GM12872 (cell line): ENCODE measurements at regions not wholly inside any gene's neighbourhood (a gene's known extent, or its start where the extent isn't known, plus 50 kb on each side); places are given as distances from the start of the nearest gene placed in this dataset.

Experiments used
- TF ChIP-seq, protein P1 (sequence below): IDR thresholded peaks from 3 replicates; pipeline ENCODE4 v1.5.1; 2011; ENCODE audit warnings: low read depth, mild to moderate bottlenecking, low read length, moderate library complexity; ENCODE audit not compliant: insufficient read depth

DNA sequence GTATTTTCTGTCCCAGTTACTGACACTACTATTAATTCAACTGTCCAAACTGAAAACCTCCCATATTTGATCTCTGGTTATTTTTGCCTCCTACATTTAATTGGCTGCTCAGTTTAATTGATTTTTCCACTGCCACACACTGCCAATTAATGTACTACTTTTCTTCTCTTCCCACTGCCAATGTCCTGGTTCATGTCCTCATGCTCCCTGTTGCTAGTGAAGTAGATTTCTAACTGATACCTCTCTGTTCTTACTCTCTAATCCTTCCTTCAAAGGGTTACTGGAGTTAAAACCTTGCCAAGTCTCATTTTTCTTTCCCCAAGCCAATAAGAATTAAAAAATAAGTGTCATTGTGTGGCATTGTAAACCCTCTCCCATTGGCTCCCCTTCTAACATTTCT is 440.6 kb upstream of the JAG1 start:
- TF ChIP-seq, protein P1, sequence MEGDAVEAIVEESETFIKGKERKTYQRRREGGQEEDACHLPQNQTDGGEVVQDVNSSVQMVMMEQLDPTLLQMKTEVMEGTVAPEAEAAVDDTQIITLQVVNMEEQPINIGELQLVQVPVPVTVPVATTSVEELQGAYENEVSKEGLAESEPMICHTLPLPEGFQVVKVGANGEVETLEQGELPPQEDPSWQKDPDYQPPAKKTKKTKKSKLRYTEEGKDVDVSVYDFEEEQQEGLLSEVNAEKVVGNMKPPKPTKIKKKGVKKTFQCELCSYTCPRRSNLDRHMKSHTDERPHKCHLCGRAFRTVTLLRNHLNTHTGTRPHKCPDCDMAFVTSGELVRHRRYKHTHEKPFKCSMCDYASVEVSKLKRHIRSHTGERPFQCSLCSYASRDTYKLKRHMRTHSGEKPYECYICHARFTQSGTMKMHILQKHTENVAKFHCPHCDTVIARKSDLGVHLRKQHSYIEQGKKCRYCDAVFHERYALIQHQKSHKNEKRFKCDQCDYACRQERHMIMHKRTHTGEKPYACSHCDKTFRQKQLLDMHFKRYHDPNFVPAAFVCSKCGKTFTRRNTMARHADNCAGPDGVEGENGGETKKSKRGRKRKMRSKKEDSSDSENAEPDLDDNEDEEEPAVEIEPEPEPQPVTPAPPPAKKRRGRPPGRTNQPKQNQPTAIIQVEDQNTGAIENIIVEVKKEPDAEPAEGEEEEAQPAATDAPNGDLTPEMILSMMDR: no peak

DNA sequence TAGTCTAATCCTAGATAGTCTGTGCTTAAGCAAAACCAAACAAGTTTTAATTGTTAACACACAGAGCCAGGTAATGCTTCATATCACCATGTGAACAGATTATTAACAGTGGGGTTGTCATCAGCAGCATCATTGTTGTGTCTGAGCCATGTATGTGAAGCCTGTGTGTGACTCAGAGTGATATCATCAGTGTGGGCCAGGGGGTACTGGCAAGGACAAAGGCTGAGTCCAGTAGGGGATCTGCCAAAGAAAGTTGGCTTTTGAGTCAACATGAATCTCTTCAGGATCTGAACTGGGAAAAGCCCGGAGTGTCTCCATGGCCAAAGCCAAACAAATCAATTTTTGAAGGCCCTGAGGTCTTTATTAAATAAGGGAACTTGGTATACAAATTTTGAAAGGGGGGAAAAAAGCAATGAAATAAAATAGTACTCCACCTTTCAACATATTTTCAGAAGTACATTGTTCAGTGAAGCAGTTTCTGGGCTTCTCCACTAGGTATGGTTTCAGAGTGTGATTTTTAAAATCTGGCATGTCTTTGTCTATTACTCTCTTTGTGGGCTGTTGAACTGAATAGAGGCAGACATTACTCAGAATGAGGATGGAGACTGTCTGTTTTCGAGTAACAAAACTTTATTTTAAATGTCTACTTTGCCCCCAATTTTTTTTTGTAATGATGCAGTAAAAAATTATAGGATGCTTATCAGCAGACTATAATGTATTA is 444.2 kb upstream of the JAG1 start:
- TF ChIP-seq, protein P1: no peak

DNA sequence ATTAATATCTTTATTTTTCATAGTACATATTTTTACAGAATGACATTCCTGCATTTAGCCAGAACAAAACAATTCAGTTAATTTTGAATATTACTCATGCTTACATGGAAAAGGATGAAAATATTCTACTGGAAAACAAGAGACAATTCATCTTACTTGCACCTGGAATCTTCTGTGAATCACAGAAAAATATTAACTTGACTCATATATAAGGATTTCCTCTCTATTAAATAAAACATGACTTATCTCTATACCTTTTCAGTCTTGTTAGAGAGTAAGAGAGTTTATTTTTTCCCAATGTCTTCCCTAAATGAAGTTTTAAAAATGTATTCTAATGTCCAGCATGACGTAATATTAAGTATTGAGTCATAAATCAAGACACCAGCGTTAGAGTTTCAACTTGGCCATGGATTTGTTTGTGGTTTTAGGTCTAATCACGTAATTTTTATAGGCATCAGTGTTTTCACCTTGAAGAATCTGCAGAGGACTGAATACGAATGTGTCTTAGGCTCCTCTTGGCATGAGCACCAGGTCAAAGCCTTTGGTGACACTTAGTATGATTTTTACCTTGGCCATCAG is 445.1 kb upstream of the JAG1 start:
- TF ChIP-seq, protein P1: no peak

DNA sequence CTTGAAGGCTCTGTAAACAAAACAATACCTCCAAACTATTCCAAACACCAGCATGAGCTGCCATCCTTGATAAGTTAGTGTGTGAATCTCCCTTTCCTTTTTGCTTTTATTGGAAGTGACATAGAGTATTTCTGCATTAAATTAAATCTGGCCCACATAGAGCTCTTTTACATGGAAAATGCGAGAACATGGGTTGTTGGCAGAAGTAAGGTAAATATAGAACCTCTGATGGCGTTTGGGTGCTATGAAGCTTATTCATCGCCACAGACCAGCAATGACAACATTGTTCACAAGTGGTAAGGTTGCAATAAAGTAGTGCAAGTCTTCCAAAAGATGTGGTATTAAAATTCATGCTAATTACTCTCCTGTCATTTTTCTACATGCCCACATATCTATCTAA is 445.8 kb upstream of the JAG1 start:
- TF ChIP-seq, protein P1: no peak

DNA sequence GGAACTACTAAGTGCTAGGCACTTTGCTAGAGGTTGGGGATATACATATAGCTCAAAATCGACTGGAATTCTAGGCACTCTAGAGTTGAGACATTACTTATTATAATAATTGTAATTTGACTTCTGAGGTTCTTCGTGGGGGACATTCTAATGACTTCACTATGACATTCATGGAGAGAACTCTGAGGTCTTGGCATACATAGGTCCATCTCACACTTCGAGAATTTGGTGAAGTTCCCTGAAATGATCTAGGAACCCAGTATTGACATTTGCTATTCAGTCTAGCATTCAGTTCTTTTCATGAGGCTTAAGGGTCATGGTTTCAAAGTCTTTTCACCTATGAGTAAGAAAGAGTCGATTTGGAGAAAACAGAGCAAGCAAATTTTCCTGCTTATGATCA is 446.6 kb upstream of the JAG1 start:
- TF ChIP-seq, protein P1: no peak

DNA sequence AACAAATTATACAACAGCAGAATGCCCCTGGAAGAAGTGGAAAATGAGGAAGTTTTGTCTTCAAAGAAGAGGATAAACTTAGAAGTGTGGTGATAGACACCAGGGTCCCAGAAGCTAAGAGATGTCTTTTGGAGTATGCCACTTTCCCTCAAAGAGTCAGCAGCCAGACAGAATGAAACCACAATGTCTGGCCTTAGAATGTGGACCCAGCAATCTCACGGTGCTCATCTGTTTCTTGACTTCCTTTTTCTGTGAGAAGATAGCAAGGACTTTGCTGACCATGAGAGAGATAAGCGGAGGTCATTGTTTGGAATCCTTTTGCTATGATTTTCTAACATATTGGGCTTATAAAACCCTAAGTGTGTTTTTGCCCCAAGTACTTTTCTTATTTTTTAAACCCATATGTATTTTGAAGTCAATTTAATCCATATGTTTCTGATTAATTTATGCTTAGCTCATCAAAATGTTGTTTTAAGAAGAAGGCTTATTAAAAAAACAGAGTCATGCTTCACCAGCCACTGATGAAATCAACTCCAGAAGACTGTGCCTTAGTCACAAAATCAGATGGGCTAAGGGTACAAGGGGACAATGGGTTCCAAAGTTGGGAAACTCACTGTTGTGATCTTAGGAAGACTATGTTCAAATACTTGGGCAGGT is 451.2 kb upstream of the JAG1 start:
- TF ChIP-seq, protein P1: no peak

DNA sequence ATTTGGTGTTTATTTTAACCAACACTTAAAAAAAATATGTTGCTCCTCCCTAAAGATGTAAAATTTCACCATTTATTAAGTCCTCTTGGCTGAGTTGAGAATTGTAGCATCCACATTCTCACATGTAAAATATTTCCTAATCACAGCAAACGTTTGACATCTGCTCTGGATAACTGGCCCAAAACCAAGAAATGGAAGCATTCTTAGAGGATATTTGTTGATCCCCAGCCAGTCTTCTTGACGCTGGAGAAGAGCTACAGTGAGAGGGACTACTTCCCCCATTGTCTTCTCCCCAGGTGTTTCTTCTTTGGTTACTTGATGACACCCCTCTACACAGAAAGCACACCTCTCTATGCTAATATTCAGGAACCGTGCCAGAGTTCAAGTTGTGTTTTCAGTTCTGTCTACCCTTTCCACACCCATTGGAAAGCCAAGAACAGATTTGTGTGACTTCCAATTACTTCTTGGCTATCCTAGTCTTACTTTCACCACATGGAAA is 454.5 kb upstream of the JAG1 start:
- TF ChIP-seq, protein P1: no peak
